ENCODE measurements at regions not wholly inside any gene's neighbourhood (a gene's known extent, or its start where the extent isn't known, plus 50 kb on each side); places are given as distances from the start of the nearest gene placed in this dataset.

DNA sequence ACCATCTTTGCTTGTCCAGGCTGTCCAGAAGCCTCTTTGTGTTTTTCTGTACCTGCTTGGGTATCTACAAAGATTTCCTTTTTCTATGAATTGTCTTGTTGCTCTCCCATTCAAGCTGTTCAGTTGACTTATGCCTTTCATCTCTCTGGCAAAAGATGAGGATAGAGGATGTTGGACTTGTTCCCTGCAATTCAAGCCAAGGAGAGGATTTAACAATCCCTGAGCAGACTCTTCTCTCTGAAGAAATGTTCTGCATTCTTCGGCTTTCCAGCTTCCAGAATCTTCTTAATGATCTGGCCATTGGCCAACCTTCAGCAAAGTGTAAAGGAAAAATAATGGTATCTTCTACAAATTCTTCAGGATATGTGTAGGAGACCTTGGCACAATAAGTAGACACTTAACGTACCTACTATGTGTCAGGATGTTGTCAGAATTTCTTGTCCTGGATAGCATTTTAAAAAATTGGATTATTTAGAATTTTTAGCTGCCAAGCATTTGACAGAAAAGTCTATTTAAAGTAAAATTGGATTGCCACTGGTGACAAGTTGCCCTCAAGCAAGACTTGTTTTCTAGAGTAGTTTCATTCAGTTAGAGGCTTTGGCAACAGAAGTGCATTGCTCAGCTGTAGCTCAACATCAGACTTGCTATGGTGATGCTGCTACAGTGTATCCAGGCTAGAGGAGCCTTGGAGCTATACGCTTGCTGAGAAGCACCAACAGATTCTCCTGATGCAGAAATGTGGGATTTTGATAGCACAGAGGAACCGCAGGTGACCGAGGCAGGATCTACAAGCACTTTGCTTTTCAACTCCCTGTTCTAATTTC, 455.7 kb downstream of the SUCLA2 start:
- intact Hi-C loops (cut with micrococcal nuclease; ENCODE audit: unreplicated experiment): no loop called here
- Histone ChIP-seq H3K27me3 (ENCODE audit: insufficient read depth, low read depth) (no peaks in the 10 kb centered on the region), H3K79me2 (ENCODE audit: low read depth) (no peaks in the 10 kb centered on the region), H3F3A (ENCODE audit: insufficient read depth, low read depth) (no peaks in the 10 kb centered on the region), H3K4me3 (no peak overlapping the region), H4K20me1 (ENCODE audit: insufficient read depth) (no peaks in the 10 kb centered on the region), H3K9me2 (ENCODE audit: insufficient read depth) (no peaks in the 10 kb centered on the region), H3K4me2 (no peak overlapping the region), H2AFZ (no peak overlapping the region), H3K9me3 (ENCODE audit: insufficient read depth, low read depth) (no peaks in the 10 kb centered on the region), H3K36me3 (ENCODE audit: low read depth) (no peaks in the 10 kb centered on the region), H3K27ac (no peak overlapping the region), H3K4me1 (replicated peaks; ENCODE audit: insufficient read depth) (no peaks in the 10 kb centered on the region)
- TF ChIP-seq EZH2 (IDR thresholded peaks at IDR 0.05; ENCODE audit: low read depth): no peak
- TF ChIP-seq, protein P1, sequence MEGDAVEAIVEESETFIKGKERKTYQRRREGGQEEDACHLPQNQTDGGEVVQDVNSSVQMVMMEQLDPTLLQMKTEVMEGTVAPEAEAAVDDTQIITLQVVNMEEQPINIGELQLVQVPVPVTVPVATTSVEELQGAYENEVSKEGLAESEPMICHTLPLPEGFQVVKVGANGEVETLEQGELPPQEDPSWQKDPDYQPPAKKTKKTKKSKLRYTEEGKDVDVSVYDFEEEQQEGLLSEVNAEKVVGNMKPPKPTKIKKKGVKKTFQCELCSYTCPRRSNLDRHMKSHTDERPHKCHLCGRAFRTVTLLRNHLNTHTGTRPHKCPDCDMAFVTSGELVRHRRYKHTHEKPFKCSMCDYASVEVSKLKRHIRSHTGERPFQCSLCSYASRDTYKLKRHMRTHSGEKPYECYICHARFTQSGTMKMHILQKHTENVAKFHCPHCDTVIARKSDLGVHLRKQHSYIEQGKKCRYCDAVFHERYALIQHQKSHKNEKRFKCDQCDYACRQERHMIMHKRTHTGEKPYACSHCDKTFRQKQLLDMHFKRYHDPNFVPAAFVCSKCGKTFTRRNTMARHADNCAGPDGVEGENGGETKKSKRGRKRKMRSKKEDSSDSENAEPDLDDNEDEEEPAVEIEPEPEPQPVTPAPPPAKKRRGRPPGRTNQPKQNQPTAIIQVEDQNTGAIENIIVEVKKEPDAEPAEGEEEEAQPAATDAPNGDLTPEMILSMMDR (conservative IDR thresholded peaks at IDR 0.05): no peak
- BruUV-seq (replicated peaks): no TSS peak
- no peak for DNase-seq
- ChIA-PET POLR2A (ENCODE audit: unreplicated experiment) (no interaction called here), CTCF (no interaction called here)

DNA sequence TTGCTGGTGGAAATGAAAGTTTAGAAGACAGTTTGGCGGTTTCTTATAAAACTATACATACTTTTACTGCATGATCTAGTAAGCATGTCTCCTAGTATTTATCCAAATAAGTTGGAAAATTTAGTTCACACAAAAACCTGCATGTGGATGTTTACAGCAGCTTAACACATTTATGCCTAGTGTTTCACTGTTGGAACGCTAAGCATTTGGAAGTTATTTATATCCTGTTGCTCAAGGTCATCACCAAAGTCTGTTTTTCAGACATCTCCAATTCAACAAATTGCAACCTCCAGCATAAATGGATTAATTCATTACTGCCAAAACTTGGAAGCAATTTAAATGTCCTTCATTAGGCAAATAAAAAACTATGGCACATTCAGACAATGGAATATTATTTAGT, 461.8 kb downstream of the SUCLA2 start:
- intact Hi-C loops (cut with micrococcal nuclease; ENCODE audit: unreplicated experiment): no loop called here
- Histone ChIP-seq H3K27ac (no peak overlapping the region), H2AFZ (no peak overlapping the region), H4K20me1 (ENCODE audit: insufficient read depth) (no peaks in the 10 kb centered on the region), H3K79me2 (ENCODE audit: low read depth) (no peaks in the 10 kb centered on the region), H3K9me2 (ENCODE audit: insufficient read depth) (no peaks in the 10 kb centered on the region), H3K4me3 (no peak overlapping the region), H3K36me3 (ENCODE audit: low read depth) (no peaks in the 10 kb centered on the region), H3K4me2 (no peak overlapping the region), H3F3A (ENCODE audit: insufficient read depth, low read depth) (no peaks in the 10 kb centered on the region), H3K9me3 (ENCODE audit: insufficient read depth, low read depth) (no peaks in the 10 kb centered on the region), H3K4me1 (replicated peaks; ENCODE audit: insufficient read depth) (no peaks in the 10 kb centered on the region), H3K27me3 (ENCODE audit: insufficient read depth, low read depth) (no peaks in the 10 kb centered on the region)
- ChIA-PET POLR2A (ENCODE audit: unreplicated experiment) (no interaction called here), CTCF (no interaction called here)
- TF ChIP-seq, protein P1 (conservative IDR thresholded peaks at IDR 0.05): no peak
- TF ChIP-seq EZH2 (IDR thresholded peaks at IDR 0.05; ENCODE audit: low read depth): no peak
- DNase-seq: no peak
- BruUV-seq (replicated peaks): no TSS peak

DNA sequence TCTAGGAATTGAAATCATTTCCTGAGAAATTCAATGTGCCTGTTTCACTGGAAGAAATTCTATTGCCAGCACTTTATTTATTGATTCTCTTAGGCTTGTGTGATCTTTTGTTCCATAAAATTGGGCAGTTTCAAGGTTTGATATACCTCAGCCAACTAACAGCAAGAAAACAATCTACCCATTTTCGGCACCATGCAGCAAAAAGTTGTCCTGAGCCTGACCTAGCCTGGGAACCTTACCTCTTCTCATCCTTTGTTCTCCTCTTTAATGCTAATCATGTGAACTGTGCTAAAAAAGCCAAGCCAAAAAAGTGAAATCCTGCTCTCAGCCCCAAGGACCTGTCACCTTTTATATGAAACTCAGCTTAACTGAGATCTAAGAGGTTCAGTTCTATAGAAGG, 477.3 kb downstream of the SUCLA2 start:
- H3K9me2 ChIP-seq (ENCODE audit: insufficient read depth): no peaks in the 10 kb centered on the region
- no peak overlapping the region for H3K4me3 ChIP-seq
- no peak for TF ChIP-seq EZH2 (IDR thresholded peaks at IDR 0.05; ENCODE audit: low read depth)
- H3K27me3 ChIP-seq (ENCODE audit: insufficient read depth, low read depth): no peaks in the 10 kb centered on the region
- intact Hi-C loops (cut with micrococcal nuclease; ENCODE audit: unreplicated experiment): no loop called here
- no TSS peak for BruUV-seq (replicated peaks)
- CTCF ChIA-PET: no interaction called here
- H3K79me2 ChIP-seq (ENCODE audit: low read depth): no peaks in the 10 kb centered on the region
- POLR2A ChIA-PET (ENCODE audit: unreplicated experiment): no interaction called here
- H3K4me1 ChIP-seq (replicated peaks; ENCODE audit: insufficient read depth): no peaks in the 10 kb centered on the region
- H3K4me2 ChIP-seq: no peak overlapping the region
- H3K36me3 ChIP-seq (ENCODE audit: low read depth): no peaks in the 10 kb centered on the region
- no peaks in the 10 kb centered on the region for H3F3A ChIP-seq (ENCODE audit: insufficient read depth, low read depth)
- no peaks in the 10 kb centered on the region for H3K9me3 ChIP-seq (ENCODE audit: insufficient read depth, low read depth)
- H2AFZ ChIP-seq: no peak overlapping the region
- H4K20me1 ChIP-seq (ENCODE audit: insufficient read depth): no peaks in the 10 kb centered on the region
- DNase-seq: no peak
- H3K27ac ChIP-seq: no peak overlapping the region

All from PC-9 (cell line).